IMR-90 (cell line): ENCODE measurements at regions not wholly inside any gene's neighbourhood (a gene's known extent, or its start where the extent isn't known, plus 50 kb on each side); places are given as distances from the start of the nearest gene placed in this dataset.

Source experiments
- POLR2A ChIP-seq: IDR thresholded peaks from 2 replicates; pipeline ENCODE4 v1.6.1; 2012; ENCODE audit warnings: mild to moderate bottlenecking, low read depth, low read length
- RFX5 ChIP-seq: IDR thresholded peaks from 2 replicates; pipeline ENCODE4 v1.8.0; 2012; ENCODE audit warnings: low read depth, mild to moderate bottlenecking, low read length, moderate library complexity

DNA sequence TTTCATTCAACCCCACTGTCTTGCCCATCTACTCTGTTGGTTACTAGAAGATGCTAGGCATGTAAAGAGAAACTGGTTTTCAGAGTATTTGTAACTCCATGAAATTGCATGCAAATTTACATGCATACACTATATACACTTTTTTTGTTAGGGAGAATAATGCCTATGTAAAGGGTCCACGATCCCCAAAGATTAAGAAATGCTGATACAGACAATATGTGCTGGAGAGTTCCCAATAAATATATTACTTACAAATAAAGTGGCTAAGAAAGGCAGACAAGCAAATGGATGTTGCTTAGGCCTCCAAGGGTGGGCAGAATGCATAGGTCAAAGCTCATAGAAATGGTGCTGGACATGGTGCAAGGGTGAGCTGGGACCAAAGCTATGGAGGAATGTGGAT is 109.6 kb upstream of the NHSL1 start:
- TF ChIP-seq POLR2A (no peak), RFX5 (no peak)
